ENCODE measurements at regions not wholly inside any gene's neighbourhood (a gene's known extent, or its start where the extent isn't known, plus 50 kb on each side); places are given as distances from the start of the nearest gene placed in this dataset.

DNA sequence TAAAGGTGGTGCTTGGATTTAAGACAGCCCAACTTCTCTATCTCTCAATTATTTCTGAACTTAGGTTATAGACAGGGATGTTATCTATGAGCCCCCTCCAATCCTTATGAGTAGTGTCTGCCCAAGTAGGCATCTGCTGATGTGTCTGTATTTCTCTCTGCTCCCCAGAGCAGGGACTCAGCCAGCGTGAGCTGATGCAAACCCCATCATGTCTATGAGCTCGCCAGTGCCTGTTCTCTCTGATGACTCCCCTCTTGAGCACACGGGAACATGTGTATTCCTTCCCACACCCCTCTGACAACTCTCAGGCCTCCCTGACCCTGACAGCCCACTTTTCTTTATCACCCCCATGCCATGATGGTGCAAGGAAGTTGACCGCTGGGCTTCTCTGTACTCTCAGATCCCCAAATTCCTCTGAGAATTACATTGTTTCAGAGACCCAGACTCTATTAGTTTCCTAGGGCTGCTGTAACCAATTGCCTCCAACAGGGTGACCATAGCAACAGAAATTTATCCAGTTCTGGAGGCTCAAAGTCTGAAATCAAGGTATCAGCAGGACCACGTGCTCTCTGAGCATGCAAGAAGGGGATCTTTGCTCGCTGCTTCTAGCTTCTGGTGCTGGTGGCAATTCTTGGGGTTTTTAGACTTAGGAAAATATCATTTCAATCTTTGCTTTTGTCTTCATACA lies 73.5 kb upstream of the ST8SIA2 start:
- ATAC-seq: no peak
- TF ChIP-seq ZC3H10 (CRISPR knock-in tag; IDR thresholded peaks at IDR 0.05): no peak
- TF ChIP-seq, protein P1, sequence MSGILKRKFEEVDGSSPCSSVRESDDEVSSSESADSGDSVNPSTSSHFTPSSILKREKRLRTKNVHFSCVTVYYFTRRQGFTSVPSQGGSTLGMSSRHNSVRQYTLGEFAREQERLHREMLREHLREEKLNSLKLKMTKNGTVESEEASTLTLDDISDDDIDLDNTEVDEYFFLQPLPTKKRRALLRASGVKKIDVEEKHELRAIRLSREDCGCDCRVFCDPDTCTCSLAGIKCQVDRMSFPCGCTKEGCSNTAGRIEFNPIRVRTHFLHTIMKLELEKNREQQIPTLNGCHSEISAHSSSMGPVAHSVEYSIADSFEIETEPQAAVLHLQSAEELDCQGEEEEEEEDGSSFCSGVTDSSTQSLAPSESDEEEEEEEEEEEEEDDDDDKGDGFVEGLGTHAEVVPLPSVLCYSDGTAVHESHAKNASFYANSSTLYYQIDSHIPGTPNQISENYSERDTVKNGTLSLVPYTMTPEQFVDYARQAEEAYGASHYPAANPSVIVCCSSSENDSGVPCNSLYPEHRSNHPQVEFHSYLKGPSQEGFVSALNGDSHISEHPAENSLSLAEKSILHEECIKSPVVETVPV (CRISPR knock-in tag; IDR thresholded peaks at IDR 0.05): no peak
- TF ChIP-seq, protein P2, sequence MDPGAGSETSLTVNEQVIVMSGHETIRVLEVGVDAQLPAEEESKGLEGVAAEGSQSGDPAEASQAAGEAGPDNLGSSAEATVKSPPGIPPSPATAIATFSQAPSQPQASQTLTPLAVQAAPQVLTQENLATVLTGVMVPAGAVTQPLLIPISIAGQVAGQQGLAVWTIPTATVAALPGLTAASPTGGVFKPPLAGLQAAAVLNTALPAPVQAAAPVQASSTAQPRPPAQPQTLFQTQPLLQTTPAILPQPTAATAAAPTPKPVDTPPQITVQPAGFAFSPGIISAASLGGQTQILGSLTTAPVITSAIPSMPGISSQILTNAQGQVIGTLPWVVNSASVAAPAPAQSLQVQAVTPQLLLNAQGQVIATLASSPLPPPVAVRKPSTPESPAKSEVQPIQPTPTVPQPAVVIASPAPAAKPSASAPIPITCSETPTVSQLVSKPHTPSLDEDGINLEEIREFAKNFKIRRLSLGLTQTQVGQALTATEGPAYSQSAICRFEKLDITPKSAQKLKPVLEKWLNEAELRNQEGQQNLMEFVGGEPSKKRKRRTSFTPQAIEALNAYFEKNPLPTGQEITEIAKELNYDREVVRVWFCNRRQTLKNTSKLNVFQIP (CRISPR knock-in tag; IDR thresholded peaks at IDR 0.05; ENCODE audit: borderline replicate concordance, low read depth): no peak
- no peak for TF ChIP-seq ZNF565 (CRISPR knock-in tag; conservative IDR thresholded peaks at IDR 0.05; ENCODE audit: low read depth)
- TF ChIP-seq CSDC2 (CRISPR knock-in tag; IDR thresholded peaks at IDR 0.05): no peak
- no peak for TF ChIP-seq ISL1 (CRISPR knock-in tag; IDR thresholded peaks at IDR 0.05)
- TF ChIP-seq ZFP3 (CRISPR knock-in tag; IDR thresholded peaks at IDR 0.05): no peak
- TF ChIP-seq BACH2 (CRISPR knock-in tag; IDR thresholded peaks at IDR 0.05; ENCODE audit: borderline replicate concordance): no peak
- TF ChIP-seq TOX (CRISPR knock-in tag; IDR thresholded peaks at IDR 0.05; ENCODE audit: borderline replicate concordance): no peak
- TF ChIP-seq GLIS3 (CRISPR knock-in tag; IDR thresholded peaks at IDR 0.05): no peak
- no peak for TF ChIP-seq OSR1 (CRISPR knock-in tag; IDR thresholded peaks at IDR 0.05)
- TF ChIP-seq, protein P3, sequence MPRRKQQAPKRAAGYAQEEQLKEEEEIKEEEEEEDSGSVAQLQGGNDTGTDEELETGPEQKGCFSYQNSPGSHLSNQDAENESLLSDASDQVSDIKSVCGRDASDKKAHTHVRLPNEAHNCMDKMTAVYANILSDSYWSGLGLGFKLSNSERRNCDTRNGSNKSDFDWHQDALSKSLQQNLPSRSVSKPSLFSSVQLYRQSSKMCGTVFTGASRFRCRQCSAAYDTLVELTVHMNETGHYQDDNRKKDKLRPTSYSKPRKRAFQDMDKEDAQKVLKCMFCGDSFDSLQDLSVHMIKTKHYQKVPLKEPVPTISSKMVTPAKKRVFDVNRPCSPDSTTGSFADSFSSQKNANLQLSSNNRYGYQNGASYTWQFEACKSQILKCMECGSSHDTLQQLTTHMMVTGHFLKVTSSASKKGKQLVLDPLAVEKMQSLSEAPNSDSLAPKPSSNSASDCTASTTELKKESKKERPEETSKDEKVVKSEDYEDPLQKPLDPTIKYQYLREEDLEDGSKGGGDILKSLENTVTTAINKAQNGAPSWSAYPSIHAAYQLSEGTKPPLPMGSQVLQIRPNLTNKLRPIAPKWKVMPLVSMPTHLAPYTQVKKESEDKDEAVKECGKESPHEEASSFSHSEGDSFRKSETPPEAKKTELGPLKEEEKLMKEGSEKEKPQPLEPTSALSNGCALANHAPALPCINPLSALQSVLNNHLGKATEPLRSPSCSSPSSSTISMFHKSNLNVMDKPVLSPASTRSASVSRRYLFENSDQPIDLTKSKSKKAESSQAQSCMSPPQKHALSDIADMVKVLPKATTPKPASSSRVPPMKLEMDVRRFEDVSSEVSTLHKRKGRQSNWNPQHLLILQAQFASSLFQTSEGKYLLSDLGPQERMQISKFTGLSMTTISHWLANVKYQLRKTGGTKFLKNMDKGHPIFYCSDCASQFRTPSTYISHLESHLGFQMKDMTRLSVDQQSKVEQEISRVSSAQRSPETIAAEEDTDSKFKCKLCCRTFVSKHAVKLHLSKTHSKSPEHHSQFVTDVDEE (CRISPR knock-in tag; IDR thresholded peaks at IDR 0.05): no peak
- TF ChIP-seq RARB (CRISPR knock-in tag; IDR thresholded peaks at IDR 0.05): no peak
- no peak for TF ChIP-seq ESRRG (CRISPR knock-in tag; IDR thresholded peaks at IDR 0.05)
- no peak for TF ChIP-seq ZNF8 (CRISPR knock-in tag; IDR thresholded peaks at IDR 0.05)
- no peak for TF ChIP-seq PPARA (CRISPR knock-in tag; IDR thresholded peaks at IDR 0.05; ENCODE audit: borderline replicate concordance)
- no peak for TF ChIP-seq ZNF70 (CRISPR knock-in tag; IDR thresholded peaks at IDR 0.05)
- TF ChIP-seq ARNTL (CRISPR knock-in tag; IDR thresholded peaks at IDR 0.05; ENCODE audit: borderline replicate concordance, low read depth): no peak
- TF ChIP-seq TCF4 (CRISPR knock-in tag; IDR thresholded peaks at IDR 0.05; ENCODE audit: borderline replicate concordance): no peak
- TF ChIP-seq, protein P4, sequence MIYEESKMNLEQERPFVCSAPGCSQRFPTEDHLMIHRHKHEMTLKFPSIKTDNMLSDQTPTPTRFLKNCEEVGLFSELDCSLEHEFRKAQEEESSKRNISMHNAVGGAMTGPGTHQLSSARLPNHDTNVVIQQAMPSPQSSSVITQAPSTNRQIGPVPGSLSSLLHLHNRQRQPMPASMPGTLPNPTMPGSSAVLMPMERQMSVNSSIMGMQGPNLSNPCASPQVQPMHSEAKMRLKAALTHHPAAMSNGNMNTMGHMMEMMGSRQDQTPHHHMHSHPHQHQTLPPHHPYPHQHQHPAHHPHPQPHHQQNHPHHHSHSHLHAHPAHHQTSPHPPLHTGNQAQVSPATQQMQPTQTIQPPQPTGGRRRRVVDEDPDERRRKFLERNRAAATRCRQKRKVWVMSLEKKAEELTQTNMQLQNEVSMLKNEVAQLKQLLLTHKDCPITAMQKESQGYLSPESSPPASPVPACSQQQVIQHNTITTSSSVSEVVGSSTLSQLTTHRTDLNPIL (CRISPR knock-in tag; IDR thresholded peaks at IDR 0.05; ENCODE audit: low read depth): no peak

DNA sequence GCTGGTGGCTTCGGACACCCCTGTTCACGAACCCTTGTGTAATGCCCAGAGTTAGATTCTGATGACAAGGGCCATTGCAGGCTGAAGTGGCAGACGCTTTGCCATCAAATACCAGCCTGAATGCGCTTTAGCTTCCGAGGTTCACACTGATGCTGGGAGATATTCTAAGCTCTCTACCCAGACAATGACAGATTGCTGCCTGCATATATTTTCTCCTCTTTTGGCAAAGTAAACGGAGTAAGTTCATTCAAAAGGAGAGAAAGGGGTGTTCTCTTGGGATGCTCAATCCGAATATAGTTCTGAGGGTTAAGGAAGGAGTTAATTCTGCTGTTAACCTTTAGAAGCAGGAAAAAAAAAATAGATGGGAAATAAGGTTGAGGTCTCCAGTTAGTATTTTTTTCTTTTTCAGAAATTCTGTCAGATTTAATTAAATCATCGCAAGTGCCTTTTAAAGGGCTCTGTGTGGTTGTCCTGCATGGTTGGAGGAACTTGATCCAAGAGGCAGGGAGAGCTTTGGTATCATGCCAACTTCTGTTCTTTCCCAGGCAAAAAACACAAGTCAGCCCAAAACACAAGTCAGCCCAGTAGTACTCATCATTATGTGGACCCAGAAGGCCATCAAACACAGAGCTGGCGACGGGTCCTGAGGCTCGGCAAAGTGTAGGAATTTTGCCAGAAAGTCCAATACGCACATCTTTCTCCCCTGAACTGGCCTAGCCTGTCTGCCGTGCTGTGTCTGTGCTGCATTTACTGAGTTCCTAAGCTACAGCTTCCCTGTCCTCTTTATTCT lies 70.9 kb upstream of the ST8SIA2 start:
- ATAC-seq: no peak
- no peak for TF ChIP-seq ZNF565 (CRISPR knock-in tag; conservative IDR thresholded peaks at IDR 0.05; ENCODE audit: low read depth)
- TF ChIP-seq TCF4 (CRISPR knock-in tag; IDR thresholded peaks at IDR 0.05; ENCODE audit: borderline replicate concordance): no peak
- no peak for TF ChIP-seq RARB (CRISPR knock-in tag; IDR thresholded peaks at IDR 0.05)
- TF ChIP-seq ZC3H10 (CRISPR knock-in tag; IDR thresholded peaks at IDR 0.05): no peak
- TF ChIP-seq, protein P4 (CRISPR knock-in tag; IDR thresholded peaks at IDR 0.05; ENCODE audit: low read depth): no peak
- TF ChIP-seq GLIS3 (CRISPR knock-in tag; IDR thresholded peaks at IDR 0.05): no peak
- no peak for TF ChIP-seq ISL1 (CRISPR knock-in tag; IDR thresholded peaks at IDR 0.05)
- TF ChIP-seq ESRRG (CRISPR knock-in tag; IDR thresholded peaks at IDR 0.05): no peak
- no peak for TF ChIP-seq BACH2 (CRISPR knock-in tag; IDR thresholded peaks at IDR 0.05; ENCODE audit: borderline replicate concordance)
- TF ChIP-seq, protein P3 (CRISPR knock-in tag; IDR thresholded peaks at IDR 0.05): no peak
- TF ChIP-seq, protein P2 (CRISPR knock-in tag; IDR thresholded peaks at IDR 0.05; ENCODE audit: borderline replicate concordance, low read depth): no peak
- no peak for TF ChIP-seq OSR1 (CRISPR knock-in tag; IDR thresholded peaks at IDR 0.05)
- TF ChIP-seq ARNTL (CRISPR knock-in tag; IDR thresholded peaks at IDR 0.05; ENCODE audit: borderline replicate concordance, low read depth): no peak
- no peak for TF ChIP-seq ZNF8 (CRISPR knock-in tag; IDR thresholded peaks at IDR 0.05)
- TF ChIP-seq TOX (CRISPR knock-in tag; IDR thresholded peaks at IDR 0.05; ENCODE audit: borderline replicate concordance): no peak
